ENCODE measurements at regions not wholly inside any gene's neighbourhood (a gene's known extent, or its start where the extent isn't known, plus 50 kb on each side); places are given as distances from the start of the nearest gene placed in this dataset.

DNA sequence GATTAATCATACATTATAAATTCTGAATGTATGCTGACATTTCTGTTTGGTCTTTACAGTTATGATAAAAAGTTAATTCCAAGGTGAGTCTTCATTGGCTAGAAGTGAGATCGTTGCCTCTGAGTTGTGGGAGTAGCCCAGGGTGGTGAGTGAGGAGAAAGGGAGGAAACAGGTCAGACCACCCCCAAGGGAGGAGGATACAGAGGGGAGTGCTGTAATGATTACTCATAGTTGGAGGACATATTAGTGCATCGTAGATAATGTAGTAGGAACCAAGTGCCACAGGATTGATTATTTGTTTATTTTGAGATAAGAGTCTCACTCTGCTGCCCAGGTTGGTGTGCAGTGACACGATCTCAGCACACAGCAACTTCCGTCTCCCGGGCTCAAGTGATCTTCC lies 672.2 kb downstream of the INHBA start:
- no peak overlapping the region for H3K4me3 ChIP-seq (ENCODE audit: low read depth in 1 of 2, low read length in 2 of 2)
- no peaks in the 10 kb centered on the region for H3K27me3 ChIP-seq (ENCODE audit: low read depth, low read length)
- no peaks in the 10 kb centered on the region for H3K36me3 ChIP-seq (ENCODE audit: control insufficient read depth in 1 of 2, insufficient read depth in 2 of 2, low read length in 2 of 2)

DNA sequence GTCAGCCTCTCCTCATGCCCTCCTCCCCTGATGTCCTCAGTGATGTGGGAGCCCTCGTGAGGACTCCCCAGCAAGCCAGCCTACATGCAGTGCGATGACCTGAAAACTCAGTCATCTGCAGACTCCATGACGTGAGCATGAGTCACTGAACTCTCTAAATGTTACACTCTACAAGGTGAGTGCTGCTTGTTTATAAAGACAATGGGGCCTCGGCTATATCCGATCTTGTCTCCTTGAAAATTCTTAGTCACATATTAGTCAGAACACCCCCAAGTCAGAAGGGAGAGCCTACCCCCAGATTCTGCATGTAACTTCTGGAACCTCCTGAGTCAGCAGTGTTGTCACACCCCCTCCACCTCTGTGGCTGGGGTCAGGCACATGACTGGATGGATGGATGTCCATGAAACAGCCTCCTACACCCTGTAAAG lies 673.8 kb downstream of the INHBA start:
- Histone ChIP-seq H3K36me3 (ENCODE audit: control insufficient read depth in 1 of 2, insufficient read depth in 2 of 2, low read length in 2 of 2) (no peaks in the 10 kb centered on the region), H3K27ac (ENCODE audit: low read length) (no peak overlapping the region)

More for the DNA sequence above, 672.2 kb downstream of the INHBA start:
- Histone ChIP-seq H3K4me1 (ENCODE audit: control insufficient read depth in 1 of 2, insufficient read depth in 2 of 2, low read length in 2 of 2) (no peaks in the 10 kb centered on the region), H3K9me3 (ENCODE audit: control insufficient read depth in 1 of 2, low read length in 2 of 2) (no peaks in the 10 kb centered on the region), H3K27ac (ENCODE audit: low read length) (no peak overlapping the region)

DNA sequence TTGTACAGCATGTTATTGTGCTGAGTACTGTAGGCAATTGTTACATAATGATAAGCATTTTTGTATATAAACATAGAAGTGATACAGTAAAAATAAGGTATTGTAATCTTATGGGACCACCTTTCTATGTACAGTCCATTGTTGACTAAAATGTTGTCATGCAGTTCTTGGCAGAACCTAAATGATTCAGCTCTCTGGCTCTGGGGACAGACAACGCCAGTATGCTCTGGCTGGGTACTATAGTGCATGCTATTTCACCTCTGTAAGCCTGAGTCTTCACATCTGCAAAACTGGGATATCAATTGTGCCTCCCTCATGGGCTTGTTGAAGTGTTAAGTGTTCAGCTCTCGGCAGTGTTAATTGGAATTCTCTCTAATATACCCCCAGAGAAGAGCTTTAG lies 674.3 kb downstream of the INHBA start:
- Histone ChIP-seq H3K9me3 (ENCODE audit: control insufficient read depth in 1 of 2, low read length in 2 of 2) (no peaks in the 10 kb centered on the region), H3K4me1 (ENCODE audit: control insufficient read depth in 1 of 2, insufficient read depth in 2 of 2, low read length in 2 of 2) (no peaks in the 10 kb centered on the region), H3K27me3 (ENCODE audit: low read depth, low read length) (no peaks in the 10 kb centered on the region), H3K4me3 (ENCODE audit: low read depth in 1 of 2, low read length in 2 of 2) (no peak overlapping the region), H3K27ac (ENCODE audit: low read length) (no peak overlapping the region), H3K36me3 (ENCODE audit: control insufficient read depth in 1 of 2, insufficient read depth in 2 of 2, low read length in 2 of 2) (no peaks in the 10 kb centered on the region)

More for the DNA sequence above, 673.8 kb downstream of the INHBA start:
- Histone ChIP-seq H3K4me3 (ENCODE audit: low read depth in 1 of 2, low read length in 2 of 2) (no peak overlapping the region), H3K27me3 (ENCODE audit: low read depth, low read length) (no peaks in the 10 kb centered on the region), H3K4me1 (ENCODE audit: control insufficient read depth in 1 of 2, insufficient read depth in 2 of 2, low read length in 2 of 2) (no peaks in the 10 kb centered on the region), H3K9me3 (ENCODE audit: control insufficient read depth in 1 of 2, low read length in 2 of 2) (no peaks in the 10 kb centered on the region)

DNA sequence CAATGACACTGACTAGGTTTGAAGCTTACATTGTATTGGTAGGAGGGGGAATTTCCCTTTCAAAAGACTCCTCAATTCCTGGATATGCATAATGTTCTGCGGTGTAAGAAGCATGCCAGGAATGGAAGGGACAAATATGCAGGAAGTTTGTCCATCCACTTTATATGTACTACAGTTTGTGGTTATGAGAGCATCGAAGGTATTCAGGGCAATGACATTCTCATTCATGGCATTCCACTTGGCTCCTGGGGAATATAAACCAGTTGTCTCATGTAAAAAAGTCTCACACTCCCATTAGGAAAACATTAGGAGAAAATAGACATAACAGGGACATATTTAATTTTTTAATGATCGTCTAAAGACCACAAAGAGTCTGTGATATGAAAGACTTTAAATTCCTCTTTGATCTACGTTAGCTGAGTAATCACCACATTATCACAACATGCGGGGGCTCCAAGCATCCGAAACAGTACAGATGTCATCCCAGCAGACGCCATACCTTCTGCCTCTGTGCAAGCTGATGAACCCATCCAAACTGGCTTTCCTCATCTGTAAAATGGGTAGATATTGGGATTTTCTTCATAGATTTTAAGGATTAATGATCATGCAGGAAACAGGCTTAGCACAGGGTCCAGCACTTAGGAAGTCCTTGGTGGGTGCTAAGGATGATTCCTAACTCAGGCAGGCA lies 675.3 kb downstream of the INHBA start:
- Histone ChIP-seq H3K36me3 (ENCODE audit: control insufficient read depth in 1 of 2, insufficient read depth in 2 of 2, low read length in 2 of 2) (no peaks in the 10 kb centered on the region), H3K4me1 (ENCODE audit: control insufficient read depth in 1 of 2, insufficient read depth in 2 of 2, low read length in 2 of 2) (no peaks in the 10 kb centered on the region), H3K9me3 (ENCODE audit: control insufficient read depth in 1 of 2, low read length in 2 of 2) (no peaks in the 10 kb centered on the region), H3K27me3 (ENCODE audit: low read depth, low read length) (no peaks in the 10 kb centered on the region), H3K4me3 (ENCODE audit: low read depth in 1 of 2, low read length in 2 of 2) (no peak overlapping the region), H3K27ac (ENCODE audit: low read length) (no peak overlapping the region)

DNA sequence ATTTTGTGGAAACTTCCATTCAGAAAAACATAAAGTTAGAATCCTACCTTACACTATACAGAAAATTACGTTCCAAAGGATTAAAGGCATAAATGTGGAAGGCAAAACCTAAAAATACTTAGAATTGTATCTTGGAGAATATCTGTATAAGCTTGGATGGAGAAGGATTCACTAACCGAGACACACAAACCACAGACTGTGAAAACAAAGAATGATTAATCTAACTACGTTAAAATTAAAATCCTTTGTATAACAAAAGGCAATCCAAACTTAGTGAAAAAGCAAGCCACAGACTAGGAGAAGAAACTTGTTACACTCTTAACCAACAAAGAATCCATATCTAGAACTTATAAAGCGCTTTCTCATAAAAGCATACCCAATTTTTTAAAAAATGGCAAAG lies 678.8 kb downstream of the INHBA start:
- no peaks in the 10 kb centered on the region for H3K27me3 ChIP-seq (ENCODE audit: low read depth, low read length)
- no peaks in the 10 kb centered on the region for H3K4me1 ChIP-seq (ENCODE audit: control insufficient read depth in 1 of 2, insufficient read depth in 2 of 2, low read length in 2 of 2)
- no peak overlapping the region for H3K27ac ChIP-seq (ENCODE audit: low read length)
- no peaks in the 10 kb centered on the region for H3K36me3 ChIP-seq (ENCODE audit: control insufficient read depth in 1 of 2, insufficient read depth in 2 of 2, low read length in 2 of 2)
- no peak overlapping the region for H3K4me3 ChIP-seq (ENCODE audit: low read depth in 1 of 2, low read length in 2 of 2)
- H3K9me3 ChIP-seq (ENCODE audit: control insufficient read depth in 1 of 2, low read length in 2 of 2), result no peaks in the 10 kb centered on the region

DNA sequence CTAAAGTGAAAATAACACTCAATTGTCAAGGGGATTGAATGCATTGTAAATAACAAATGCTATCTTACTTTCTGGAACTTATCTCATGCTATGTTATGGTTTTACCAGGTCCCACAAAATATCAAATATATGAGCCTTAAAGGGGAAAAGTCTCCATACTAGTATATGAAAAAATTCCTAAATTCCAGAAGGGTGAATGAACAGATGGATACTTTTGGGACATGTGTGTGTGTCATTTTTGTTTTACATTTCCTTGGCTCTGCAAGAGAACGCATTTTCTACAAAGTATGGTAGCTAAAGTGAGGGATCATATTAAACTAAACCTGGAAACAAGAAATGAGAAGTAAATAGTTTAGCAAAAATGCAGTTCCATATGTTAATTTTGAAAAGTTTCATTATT lies 682.8 kb downstream of the INHBA start:
- H3K36me3 ChIP-seq (ENCODE audit: control insufficient read depth in 1 of 2, insufficient read depth in 2 of 2, low read length in 2 of 2), result no peaks in the 10 kb centered on the region

DNA sequence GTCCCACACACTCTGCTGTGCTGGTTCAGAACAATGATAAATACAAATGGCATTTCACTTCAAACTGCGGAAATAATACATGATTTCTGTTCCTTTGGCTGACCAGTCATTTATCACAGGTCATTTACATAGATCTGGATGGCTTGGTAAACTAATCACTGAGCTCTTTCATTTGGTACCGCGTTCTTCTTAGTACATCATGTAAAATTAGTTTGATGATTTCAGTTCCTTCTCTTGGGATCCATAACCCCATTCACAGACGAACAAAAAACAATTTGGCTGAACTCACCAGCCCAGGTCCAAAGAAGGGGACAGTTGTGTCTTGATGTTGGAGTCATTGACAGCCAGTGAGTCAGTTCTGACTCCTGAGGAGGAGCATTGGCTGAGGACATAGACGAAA lies 689.8 kb downstream of the INHBA start:
- Histone ChIP-seq H3K4me1 (ENCODE audit: control insufficient read depth in 1 of 2, insufficient read depth in 2 of 2, low read length in 2 of 2) (no peaks in the 10 kb centered on the region), H3K27ac (ENCODE audit: low read length) (no peak overlapping the region), H3K27me3 (ENCODE audit: low read depth, low read length) (no peaks in the 10 kb centered on the region), H3K9me3 (ENCODE audit: control insufficient read depth in 1 of 2, low read length in 2 of 2) (no peaks in the 10 kb centered on the region), H3K36me3 (ENCODE audit: control insufficient read depth in 1 of 2, insufficient read depth in 2 of 2, low read length in 2 of 2) (no peaks in the 10 kb centered on the region), H3K4me3 (ENCODE audit: low read depth in 1 of 2, low read length in 2 of 2) (no peak overlapping the region)

More for the DNA sequence above, 682.8 kb downstream of the INHBA start:
- H3K27me3 ChIP-seq (ENCODE audit: low read depth, low read length), result no peaks in the 10 kb centered on the region
- no peaks in the 10 kb centered on the region for H3K4me1 ChIP-seq (ENCODE audit: control insufficient read depth in 1 of 2, insufficient read depth in 2 of 2, low read length in 2 of 2)
- H3K9me3 ChIP-seq (ENCODE audit: control insufficient read depth in 1 of 2, low read length in 2 of 2), result no peaks in the 10 kb centered on the region
- no peak overlapping the region for H3K4me3 ChIP-seq (ENCODE audit: low read depth in 1 of 2, low read length in 2 of 2)
- no peak overlapping the region for H3K27ac ChIP-seq (ENCODE audit: low read length)

DNA sequence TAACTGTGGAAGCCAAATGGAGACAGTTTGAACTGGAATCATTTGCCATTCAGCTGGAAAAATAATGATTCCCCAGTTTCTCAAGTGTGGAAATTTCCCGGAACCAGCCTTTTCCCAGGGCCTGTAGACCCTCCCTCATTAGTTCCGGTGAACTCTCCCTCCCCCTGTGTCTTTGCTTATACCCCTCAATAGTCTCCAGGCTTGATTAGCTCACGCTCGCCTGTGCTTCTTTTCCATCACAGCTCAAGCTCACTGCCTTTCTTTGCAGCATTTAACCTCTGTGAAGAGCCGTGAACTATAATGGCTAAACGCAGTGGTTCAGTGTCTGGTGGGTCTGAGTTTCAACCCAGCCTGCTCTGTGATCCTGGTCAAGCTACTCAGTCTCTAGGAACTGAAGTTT lies 690.8 kb downstream of the INHBA start:
- Histone ChIP-seq H3K27ac (ENCODE audit: low read length) (no peak overlapping the region), H3K9me3 (ENCODE audit: control insufficient read depth in 1 of 2, low read length in 2 of 2) (no peaks in the 10 kb centered on the region), H3K36me3 (ENCODE audit: control insufficient read depth in 1 of 2, insufficient read depth in 2 of 2, low read length in 2 of 2) (no peaks in the 10 kb centered on the region), H3K27me3 (ENCODE audit: low read depth, low read length) (no peaks in the 10 kb centered on the region), H3K4me1 (ENCODE audit: control insufficient read depth in 1 of 2, insufficient read depth in 2 of 2, low read length in 2 of 2) (no peaks in the 10 kb centered on the region), H3K4me3 (ENCODE audit: low read depth in 1 of 2, low read length in 2 of 2) (no peak overlapping the region)

DNA sequence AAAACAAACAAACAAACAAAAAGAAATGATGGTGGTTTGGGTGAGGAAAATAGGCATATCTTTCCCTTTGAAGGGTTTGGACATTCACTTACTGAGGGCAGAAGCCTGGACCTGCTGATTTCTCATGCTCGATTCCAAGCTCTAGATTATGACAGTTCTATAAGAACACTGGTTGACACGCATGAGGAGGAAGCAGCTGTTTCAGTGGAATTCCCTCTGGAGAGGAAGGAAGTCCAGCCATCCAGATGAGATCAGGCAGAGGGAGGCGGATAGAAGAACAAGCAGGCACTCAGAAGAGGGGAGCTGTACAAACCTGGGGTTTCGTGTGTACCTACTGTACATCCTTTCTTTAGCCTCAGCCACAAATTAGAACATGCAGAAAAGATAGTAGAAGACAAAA lies 691.9 kb downstream of the INHBA start:
- H3K27me3 ChIP-seq (ENCODE audit: low read depth, low read length), result no peaks in the 10 kb centered on the region
- no peaks in the 10 kb centered on the region for H3K36me3 ChIP-seq (ENCODE audit: control insufficient read depth in 1 of 2, insufficient read depth in 2 of 2, low read length in 2 of 2)
- H3K4me3 ChIP-seq (ENCODE audit: low read depth in 1 of 2, low read length in 2 of 2), result no peak overlapping the region
- no peak overlapping the region for H3K27ac ChIP-seq (ENCODE audit: low read length)
- H3K4me1 ChIP-seq (ENCODE audit: control insufficient read depth in 1 of 2, insufficient read depth in 2 of 2, low read length in 2 of 2), result no peaks in the 10 kb centered on the region
- no peaks in the 10 kb centered on the region for H3K9me3 ChIP-seq (ENCODE audit: control insufficient read depth in 1 of 2, low read length in 2 of 2)

DNA sequence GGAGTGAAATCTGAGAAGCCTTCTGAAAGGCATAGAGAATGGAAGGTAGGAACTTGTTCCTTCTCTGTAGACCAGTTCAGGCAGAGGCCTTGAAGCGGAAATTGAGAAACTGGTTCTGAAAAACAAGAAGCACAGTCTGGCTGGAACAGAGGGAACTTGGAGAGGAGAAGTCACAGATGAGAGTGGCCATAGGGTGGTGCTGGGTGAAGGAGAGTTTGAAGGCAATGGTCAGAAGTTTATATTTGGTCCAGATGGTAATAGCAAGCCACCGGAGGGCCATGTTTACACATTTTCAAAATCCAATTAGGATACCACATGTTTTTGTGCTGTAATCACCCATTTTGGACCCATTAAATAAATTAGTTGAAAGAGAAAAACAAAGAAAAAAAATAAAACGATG lies 692.5 kb downstream of the INHBA start:
- H3K36me3 ChIP-seq (ENCODE audit: control insufficient read depth in 1 of 2, insufficient read depth in 2 of 2, low read length in 2 of 2), result no peaks in the 10 kb centered on the region
- H3K9me3 ChIP-seq (ENCODE audit: control insufficient read depth in 1 of 2, low read length in 2 of 2), result no peaks in the 10 kb centered on the region
- H3K27me3 ChIP-seq (ENCODE audit: low read depth, low read length), result no peaks in the 10 kb centered on the region
- H3K27ac ChIP-seq (ENCODE audit: low read length), result no peak overlapping the region
- no peak overlapping the region for H3K4me3 ChIP-seq (ENCODE audit: low read depth in 1 of 2, low read length in 2 of 2)
- H3K4me1 ChIP-seq (ENCODE audit: control insufficient read depth in 1 of 2, insufficient read depth in 2 of 2, low read length in 2 of 2), result no peaks in the 10 kb centered on the region

DNA sequence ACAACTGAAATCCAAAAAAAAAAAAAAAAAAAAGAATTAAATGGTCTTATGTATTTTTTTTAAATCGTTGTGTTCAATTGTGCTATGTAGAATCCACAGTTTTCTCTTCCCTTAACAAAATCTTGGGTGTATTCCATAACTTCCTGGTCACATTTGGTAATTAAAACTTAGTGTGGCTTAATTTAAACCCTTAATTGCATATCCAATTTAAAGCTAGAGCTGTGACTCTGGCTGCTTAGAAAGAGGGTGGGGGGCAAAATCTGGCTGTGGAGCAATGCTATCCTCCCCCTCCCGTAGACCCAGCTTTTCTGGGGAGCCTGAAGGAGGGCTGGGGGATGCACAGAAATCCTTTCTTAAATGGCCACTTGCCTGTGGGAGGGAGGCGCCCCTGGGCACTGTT lies 695.1 kb downstream of the INHBA start:
- Histone ChIP-seq H3K27ac (ENCODE audit: low read length) (no peak overlapping the region), H3K36me3 (ENCODE audit: control insufficient read depth in 1 of 2, insufficient read depth in 2 of 2, low read length in 2 of 2) (no peaks in the 10 kb centered on the region), H3K4me1 (ENCODE audit: control insufficient read depth in 1 of 2, insufficient read depth in 2 of 2, low read length in 2 of 2) (no peaks in the 10 kb centered on the region), H3K4me3 (ENCODE audit: low read depth in 1 of 2, low read length in 2 of 2) (no peak overlapping the region), H3K27me3 (ENCODE audit: low read depth, low read length) (no peaks in the 10 kb centered on the region), H3K9me3 (ENCODE audit: control insufficient read depth in 1 of 2, low read length in 2 of 2) (no peaks in the 10 kb centered on the region)

DNA sequence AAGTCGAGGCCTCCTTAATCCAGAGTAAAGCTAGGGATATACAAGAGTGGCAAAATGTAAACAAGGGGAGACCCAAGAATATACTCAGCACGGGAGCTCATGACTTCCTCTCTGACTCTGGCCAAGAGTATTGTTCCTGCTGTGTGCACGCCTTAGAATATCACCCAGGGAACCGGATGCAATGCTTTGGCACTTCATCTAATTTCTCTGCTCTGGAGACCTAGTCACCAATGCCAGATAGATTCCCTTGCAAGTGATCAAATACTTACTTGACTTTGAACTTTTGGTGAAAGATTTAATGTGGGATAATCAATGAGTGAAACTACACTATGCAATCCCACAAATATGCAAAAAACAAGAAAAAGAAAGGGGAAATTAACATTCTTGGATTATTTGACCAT lies 695.5 kb downstream of the INHBA start:
- H3K9me3 ChIP-seq (ENCODE audit: control insufficient read depth in 1 of 2, low read length in 2 of 2), result no peaks in the 10 kb centered on the region
- H3K27ac ChIP-seq (ENCODE audit: low read length), result no peak overlapping the region
- H3K36me3 ChIP-seq (ENCODE audit: control insufficient read depth in 1 of 2, insufficient read depth in 2 of 2, low read length in 2 of 2), result no peaks in the 10 kb centered on the region
- no peaks in the 10 kb centered on the region for H3K27me3 ChIP-seq (ENCODE audit: low read depth, low read length)
- H3K4me3 ChIP-seq (ENCODE audit: low read depth in 1 of 2, low read length in 2 of 2), result no peak overlapping the region
- no peaks in the 10 kb centered on the region for H3K4me1 ChIP-seq (ENCODE audit: control insufficient read depth in 1 of 2, insufficient read depth in 2 of 2, low read length in 2 of 2)

Data from muscle layer of duodenum (tissue), 2 donors.